ENCODE measurements at regions not wholly inside any gene's neighbourhood (a gene's known extent, or its start where the extent isn't known, plus 50 kb on each side); places are given as distances from the start of the nearest gene placed in this dataset.

- TF ChIP-seq POLR2AphosphoS5 (IDR thresholded peaks at IDR 0.05; ENCODE audit: low read depth, low read length): no peak
- TF ChIP-seq REST (IDR thresholded peaks at IDR 0.05; ENCODE audit: insufficient read depth in 1 of 2, low read depth in 2 of 2, low read length in 1 of 2): no peak
- TF ChIP-seq CTCF (IDR thresholded peaks at IDR 0.05): no peak
- TF ChIP-seq TCF7L2 (IDR thresholded peaks at IDR 0.05; ENCODE audit: low read depth, low read length): no peak
- BruUV-seq (replicated peaks): no TSS peak
- Histone ChIP-seq H3K9me3 (ENCODE audit: control insufficient read depth, insufficient read depth, low read depth, low read length) (no peaks in the 10 kb centered on the region), H3K27ac (ENCODE audit: low read length) (no peak overlapping the region), H3K36me3 (ENCODE audit: control insufficient read depth, insufficient read depth, low read length) (no peaks in the 10 kb centered on the region), H3K4me3 (ENCODE audit: low read depth in 2 of 2, low read length in 2 of 2) (no peak overlapping the region), H3K4me1 (ENCODE audit: control insufficient read depth, insufficient read depth, low read length) (no peaks in the 10 kb centered on the region), H3K27me3 (ENCODE audit: control insufficient read depth, insufficient read depth, low read length) (no peaks in the 10 kb centered on the region)
- CTCF ChIA-PET: no interaction called here
- POLR2A ChIA-PET: no interaction called here
- intact Hi-C loops (cut with micrococcal nuclease; ENCODE audit: unreplicated experiment): no loop called here
- DNase-seq (ENCODE audit: low read depth, low spot score): no peak
- in situ Hi-C loops (cut with HindIII; ENCODE audit: low pct_unique_long_range_greater_than_20kb, low sequenced_read_pairs): no loop called here
- no peak for ATAC-seq
These were observed 219.9 kb upstream of the PACRGL start for GRCh38 chr4:20480165-20480947.

- DNase-seq (ENCODE audit: low read depth, low spot score) (no peak), ATAC-seq (no peak)
- Histone ChIP-seq H3K4me1 (ENCODE audit: control insufficient read depth, insufficient read depth, low read length) (no peaks in the 10 kb centered on the region), H3K36me3 (ENCODE audit: control insufficient read depth, insufficient read depth, low read length) (no peaks in the 10 kb centered on the region), H3K4me3 (ENCODE audit: low read depth in 2 of 2, low read length in 2 of 2) (no peak overlapping the region), H3K9me3 (ENCODE audit: control insufficient read depth, insufficient read depth, low read depth, low read length) (no peaks in the 10 kb centered on the region), H3K27me3 (ENCODE audit: control insufficient read depth, insufficient read depth, low read length) (no peaks in the 10 kb centered on the region), H3K27ac (ENCODE audit: low read length) (no peak overlapping the region)
- ChIA-PET POLR2A (no interaction called here), CTCF (no interaction called here)
- intact Hi-C loops (cut with micrococcal nuclease; ENCODE audit: unreplicated experiment): no loop called here
- no TSS peak for BruUV-seq (replicated peaks)
- in situ Hi-C loops (cut with HindIII; ENCODE audit: low pct_unique_long_range_greater_than_20kb, low sequenced_read_pairs): no loop called here
- no peak for TF ChIP-seq SIN3A (IDR thresholded peaks at IDR 0.05; ENCODE audit: borderline replicate concordance, insufficient read depth, low read depth, low read length)
- TF ChIP-seq TCF7L2 (IDR thresholded peaks at IDR 0.05; ENCODE audit: low read depth, low read length): no peak
- TF ChIP-seq CTCF (IDR thresholded peaks at IDR 0.05): no peak
- no peak for TF ChIP-seq REST (IDR thresholded peaks at IDR 0.05; ENCODE audit: insufficient read depth in 1 of 2, low read depth in 2 of 2, low read length in 1 of 2)
- TF ChIP-seq POLR2AphosphoS5 (IDR thresholded peaks at IDR 0.05; ENCODE audit: low read depth, low read length): no peak
These were observed 216.8 kb upstream of the PACRGL start for GRCh38 chr4:20483416-20483815.
